NCI-H748 (cell line): ENCODE measurements at regions not wholly inside any gene's neighbourhood (a gene's known extent, or its start where the extent isn't known, plus 50 kb on each side); places are given as distances from the start of the nearest gene placed in this dataset.

Source experiments
- DNase-seq: peaks from one replicate; lab custom pipeline; 2025; ENCODE audit not compliant: unreplicated experiment; lab: John Stamatoyannopoulos, UW

- DNase-seq = peak; percentile 38
Observed at GRCh38 chr11:70942593-70942992, 309.8 kb downstream of the SHANK2 start.

GRCh38 chr11:70944141-70944540, 308.2 kb downstream of the SHANK2 start:
- DNase-seq = no peak

GRCh38 chr11:70944636-70945035, 307.7 kb downstream of the SHANK2 start:
- peak; percentile 24 for DNase-seq

- no peak for DNase-seq
Observed at GRCh38 chr11:70948398-70948797, 304.0 kb downstream of the SHANK2 start.

- peak; percentile 83 for DNase-seq
Observed at GRCh38 chr11:70948855-70949531, 303.4 kb downstream of the SHANK2 start.

GRCh38 chr11:70951139-70951804, 301.1 kb downstream of the SHANK2 start:
- DNase-seq = no peak

GRCh38 chr11:70952191-70952590, 300.2 kb downstream of the SHANK2 start:
- no peak for DNase-seq

GRCh38 chr11:70953720-70954119, 298.7 kb downstream of the SHANK2 start:
- no peak for DNase-seq

GRCh38 chr11:70954471-70954870, 297.9 kb downstream of the SHANK2 start:
- DNase-seq = no peak
